ENCODE measurements at regions not wholly inside any gene's neighbourhood (a gene's known extent, or its start where the extent isn't known, plus 50 kb on each side); places are given as distances from the start of the nearest gene placed in this dataset.

DNA sequence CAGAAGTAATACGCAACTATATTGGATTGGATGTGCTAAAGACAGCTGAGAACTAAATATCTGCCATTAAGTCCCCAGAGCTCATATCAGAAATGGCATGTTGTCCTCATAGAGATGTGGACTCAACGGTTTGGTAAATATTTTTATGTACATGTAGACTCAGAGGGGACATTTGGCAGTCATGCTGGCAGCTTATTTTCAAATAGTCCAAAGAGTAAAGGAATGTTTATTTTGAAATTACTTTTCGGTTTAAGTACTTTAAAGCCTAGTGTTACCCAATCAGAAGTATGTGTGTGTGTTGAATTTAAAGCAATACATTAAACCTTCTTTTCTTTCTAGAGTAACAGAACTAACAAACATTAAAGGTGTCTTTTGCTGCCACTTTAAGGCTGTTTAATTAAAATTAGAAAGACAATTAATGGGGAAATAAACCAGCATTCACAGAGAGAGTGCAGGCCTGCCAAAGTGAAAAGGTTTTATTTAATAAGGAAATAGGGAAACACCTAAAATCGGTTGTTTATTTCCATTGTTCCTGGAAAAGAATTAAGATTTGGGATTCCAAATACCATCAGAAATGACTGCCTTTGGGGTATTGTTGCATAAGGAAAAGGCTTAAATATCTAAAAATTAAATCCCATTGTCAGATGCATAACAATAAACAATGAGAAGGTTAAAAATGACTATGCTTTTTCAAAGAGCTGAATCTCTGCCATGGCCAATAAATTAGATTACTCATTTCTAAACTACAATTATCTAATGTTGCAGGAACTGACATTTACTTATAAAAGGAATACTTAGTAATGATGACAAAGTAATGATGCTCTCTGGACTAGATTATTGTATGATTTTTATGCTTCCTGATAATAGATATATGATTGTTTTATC, 113.4 kb upstream of the AHR start:
- no peak for DNase-seq

DNA sequence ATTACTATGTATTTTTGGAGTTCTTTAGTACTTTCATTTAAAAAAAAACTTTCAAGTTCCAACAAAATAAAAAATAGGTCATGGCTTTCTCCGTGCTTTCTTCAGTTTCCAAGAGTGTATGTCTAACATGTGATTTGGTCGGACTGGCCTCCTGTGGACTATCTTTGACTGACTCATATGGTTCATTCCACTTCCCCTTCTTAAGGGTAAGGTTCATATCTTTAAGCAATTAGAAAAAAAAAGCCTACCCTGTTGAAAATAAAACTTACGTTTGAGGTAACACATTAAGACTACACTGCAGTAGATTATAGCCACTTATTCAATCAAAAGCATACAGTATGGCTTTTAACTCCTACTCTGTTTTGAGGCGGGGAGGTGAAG, 112.8 kb upstream of the AHR start:
- DNase-seq: no peak

DNA sequence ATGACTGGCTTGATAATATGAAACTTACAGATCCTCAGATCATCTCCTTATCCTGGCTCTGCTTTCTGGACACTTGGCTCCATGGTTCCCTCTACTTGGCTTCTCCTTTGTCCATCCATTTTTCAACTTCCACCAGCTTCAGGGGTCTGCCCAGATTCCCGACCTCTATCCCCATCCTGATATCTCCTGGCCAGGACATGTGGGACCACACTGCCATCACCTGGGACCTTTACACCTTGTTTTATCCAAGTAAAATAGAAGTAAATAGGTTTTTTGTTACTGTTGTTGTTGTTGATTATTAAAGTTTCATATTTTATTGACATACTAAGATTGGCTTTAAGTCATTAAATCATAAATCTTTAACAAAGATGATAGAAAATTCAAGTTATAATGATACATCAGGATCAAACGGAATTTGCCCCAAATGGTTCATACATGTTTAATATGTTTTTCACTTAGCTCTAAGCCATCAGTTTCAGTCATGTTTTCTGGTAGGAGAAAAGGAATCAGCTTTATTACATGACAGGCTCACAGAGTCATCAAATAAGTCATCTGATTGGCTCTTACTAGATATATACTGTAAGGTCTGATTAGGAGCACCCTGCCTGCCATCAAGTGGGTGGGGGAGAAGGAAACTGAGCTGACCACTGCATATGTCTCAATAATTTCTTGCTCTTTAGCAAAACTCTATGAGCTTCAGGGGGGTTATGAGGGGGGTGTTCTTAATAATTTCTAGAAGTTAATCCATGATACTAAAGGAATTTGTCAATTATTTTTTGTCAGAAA, 111.5 kb upstream of the AHR start:
- DNase-seq: no peak

DNA sequence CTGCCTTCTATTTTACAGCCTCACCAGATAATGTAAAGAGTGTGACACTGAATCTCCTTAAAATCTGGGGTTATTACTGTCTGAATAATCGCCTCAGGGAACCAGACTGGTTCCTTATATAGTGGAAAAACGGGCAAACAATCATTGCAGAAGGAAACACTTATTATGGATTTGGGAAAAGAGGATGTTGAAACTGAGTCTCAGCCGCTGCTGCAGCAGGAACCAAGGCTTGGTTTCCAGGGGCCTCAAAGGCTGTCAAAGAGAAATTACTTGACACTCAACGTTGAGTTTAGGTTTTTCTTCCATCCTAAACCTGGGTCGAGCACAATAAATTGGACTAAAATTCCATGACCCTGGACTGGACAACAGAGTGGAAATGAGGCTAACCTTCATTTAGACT, 103.8 kb upstream of the AHR start:
- DNase-seq: no peak

DNA sequence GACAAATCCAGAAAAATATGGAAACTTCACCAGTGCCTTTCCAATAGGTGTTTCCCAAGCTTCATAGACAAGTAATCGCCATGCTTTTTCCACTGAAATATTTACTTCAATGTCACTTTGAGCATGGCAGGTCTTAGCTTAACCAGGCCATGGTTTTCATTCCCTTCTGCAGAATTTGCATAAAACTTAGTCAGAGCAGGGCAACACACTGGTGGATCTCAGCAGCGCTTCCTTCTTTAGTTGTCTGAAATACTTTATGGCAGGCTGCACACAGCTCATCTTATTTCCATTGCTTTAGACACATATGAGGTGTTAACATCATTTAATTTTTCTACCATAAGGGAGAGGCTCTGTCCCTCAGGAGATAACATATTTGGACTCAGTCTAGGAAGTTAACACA, 102.9 kb upstream of the AHR start:
- no peak for DNase-seq

DNA sequence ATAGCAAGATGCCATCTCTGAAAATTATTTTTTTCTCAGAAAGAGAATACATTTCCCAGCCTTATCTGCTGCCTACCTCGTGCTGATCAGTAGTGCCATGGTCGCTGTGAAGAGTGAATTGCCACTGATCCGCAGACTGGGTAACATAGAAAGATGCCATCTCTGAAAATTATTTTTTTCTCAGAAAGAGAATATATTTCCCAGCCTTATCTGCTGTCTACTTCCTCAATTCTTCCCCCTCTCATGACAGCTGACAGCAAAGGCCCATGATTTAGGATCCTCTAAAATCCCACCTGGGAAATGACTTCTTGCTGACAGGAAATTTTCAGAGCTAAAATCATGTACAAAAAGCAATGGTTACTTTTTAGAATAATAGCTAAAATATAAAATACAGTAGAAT, 92.5 kb upstream of the AHR start:
- DNase-seq: no peak

DNA sequence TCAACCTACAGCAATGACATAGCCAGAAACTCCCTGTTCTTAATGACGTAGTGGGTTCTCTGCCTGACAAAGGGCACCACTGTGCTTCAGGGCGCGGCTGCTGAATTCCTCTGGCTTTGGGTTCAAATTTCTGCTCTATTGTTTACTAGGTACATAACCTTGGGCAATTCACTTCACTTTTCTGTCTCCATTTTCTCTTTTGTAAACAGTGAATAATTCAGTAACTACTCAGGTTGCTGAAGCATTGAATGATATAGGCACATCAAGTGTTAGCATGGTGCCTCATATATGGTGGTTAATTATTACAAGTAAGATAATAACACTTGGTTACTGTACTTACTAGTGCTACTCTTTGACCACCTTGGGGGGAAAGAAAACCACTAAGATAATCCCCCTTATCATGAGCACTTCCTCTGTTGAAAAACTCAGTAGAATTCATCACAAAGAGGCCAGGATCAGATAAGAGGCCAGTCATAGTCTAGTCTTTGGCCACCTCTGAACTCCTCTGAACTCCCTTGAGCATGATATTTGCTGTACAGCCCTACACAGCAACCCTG, 92.0 kb upstream of the AHR start:
- no peak for DNase-seq

DNA sequence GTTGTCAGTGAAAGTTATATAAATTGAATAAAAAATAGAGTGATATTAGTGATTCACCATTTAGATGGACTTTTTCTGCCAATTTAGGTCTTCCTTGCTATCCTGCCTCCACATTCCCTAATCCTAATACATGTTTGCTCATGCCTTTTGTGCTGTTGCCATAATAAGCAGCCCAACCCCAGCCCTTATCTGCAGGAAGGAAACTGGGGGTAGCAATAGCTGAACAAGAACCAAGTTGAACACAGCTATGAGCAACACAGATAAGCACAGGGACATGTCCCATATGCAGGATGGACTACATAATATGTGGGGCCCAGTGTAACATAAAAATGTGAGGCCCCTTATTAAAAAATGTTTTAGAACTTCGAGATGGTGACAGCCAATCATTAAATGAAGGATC, 91.2 kb upstream of the AHR start:
- no peak for DNase-seq

DNA sequence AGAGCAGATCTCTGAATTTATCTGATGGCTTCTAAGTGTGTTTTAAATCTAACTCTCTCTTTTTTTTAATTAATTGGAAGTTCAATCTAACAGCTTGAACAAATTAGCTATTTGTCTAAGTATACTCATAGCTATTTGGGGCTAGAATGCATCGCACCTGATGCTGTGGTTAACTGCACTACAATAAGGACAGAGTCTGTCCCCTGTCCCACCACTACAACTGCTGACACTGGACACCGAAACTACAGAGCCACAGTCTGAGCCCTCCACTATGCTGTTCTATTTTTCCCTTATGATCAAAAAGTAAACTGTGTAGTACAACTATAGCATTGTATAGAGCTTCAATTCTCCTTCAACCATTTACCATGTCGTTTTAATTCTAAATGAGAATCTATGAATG, 89.4 kb upstream of the AHR start:
- DNase-seq: no peak

DNA sequence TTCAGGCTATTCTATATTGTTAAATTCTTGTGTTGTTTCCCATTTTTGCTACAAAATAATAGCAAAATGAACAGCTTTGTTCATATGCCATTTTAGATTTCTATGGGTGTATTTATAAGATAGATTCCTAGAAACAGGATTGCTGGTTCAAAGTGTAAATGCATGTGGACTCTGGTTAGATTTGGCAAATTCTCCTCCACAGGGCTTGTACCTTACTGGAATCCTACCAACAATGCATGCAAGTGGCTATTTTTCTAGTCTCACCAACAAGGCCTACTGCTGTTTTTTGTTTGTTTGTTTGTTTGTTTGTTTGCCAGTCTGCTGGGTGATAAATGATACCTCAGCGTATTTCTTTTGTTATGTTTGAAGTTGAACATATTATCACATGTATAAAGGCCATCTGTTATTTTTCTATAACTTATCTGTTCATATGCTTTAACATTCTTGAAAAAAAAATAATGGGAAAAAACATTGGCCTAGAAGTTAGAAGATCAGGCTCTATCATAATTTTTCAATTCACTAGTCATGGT, 87.1 kb upstream of the AHR start:
- DNase-seq: no peak

DNA sequence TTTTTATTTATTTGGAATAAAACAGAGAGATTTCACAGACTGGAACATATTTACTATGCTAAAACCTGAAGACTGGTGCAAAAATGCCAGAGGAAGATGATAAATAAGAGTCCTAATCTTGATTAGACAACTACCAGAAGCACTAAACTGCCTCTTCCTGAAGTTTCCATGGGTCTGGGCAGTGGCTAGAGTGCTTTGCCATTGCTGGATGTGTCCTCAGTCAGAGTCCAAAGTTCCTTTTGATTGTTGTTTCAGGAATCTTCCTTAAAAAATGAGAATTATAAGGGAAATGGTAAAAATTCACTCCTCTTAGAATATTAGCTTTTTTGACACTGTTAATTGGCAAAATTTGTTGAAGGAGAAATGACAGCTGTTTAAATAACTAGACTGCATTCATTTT, 86.3 kb upstream of the AHR start:
- no peak for DNase-seq

DNA sequence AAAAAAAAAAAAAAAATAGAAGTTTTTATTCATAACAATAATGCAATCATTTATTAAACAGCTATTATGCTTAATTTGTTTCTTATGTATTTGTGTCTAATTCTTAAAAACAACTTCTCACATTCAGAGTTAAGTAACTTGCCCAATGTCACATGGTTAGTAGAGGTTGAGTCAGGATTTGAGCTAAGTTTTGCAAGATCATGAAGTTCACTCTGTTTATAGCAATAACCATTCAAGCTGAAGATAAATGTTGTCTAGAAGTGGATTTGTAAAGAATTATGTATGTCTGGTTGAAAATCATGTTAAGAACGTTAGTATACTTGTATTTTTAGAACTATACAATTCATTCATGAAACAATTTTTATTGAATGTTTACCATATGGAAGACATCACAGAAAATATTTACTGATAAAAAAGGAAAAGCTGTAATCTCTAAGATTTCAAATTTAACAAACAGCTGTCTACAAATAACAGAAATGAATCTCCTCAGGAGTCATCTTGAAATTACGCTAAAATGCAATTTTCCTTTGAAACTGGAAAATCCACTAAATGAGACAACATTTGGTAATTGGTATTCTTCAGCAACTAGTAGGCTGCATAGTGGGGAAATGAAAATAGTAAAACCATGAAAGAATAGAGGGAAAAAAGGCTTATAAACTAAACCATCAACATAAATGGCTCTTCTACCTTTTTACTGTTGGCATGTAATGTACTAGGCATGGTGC, 70.5 kb upstream of the AHR start:
- no peak for DNase-seq

DNA sequence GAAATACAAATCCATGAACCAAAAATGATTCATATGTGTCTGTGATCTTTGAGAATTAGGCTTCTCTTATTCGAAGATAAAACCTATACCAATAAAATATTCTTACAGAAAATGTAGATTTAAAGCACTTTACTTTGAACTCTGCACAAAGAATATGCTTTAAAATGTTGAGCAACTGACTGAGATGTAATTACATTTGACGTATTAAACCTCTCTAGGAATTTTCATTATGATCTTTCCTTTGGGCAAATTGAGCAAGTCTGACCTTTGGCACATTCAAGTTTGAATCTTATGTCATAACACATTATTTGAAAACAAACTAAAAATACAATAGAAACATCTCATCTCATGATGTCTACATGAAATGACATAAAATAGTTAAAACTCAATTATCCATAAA, 69.2 kb upstream of the AHR start:
- DNase-seq: no peak

DNA sequence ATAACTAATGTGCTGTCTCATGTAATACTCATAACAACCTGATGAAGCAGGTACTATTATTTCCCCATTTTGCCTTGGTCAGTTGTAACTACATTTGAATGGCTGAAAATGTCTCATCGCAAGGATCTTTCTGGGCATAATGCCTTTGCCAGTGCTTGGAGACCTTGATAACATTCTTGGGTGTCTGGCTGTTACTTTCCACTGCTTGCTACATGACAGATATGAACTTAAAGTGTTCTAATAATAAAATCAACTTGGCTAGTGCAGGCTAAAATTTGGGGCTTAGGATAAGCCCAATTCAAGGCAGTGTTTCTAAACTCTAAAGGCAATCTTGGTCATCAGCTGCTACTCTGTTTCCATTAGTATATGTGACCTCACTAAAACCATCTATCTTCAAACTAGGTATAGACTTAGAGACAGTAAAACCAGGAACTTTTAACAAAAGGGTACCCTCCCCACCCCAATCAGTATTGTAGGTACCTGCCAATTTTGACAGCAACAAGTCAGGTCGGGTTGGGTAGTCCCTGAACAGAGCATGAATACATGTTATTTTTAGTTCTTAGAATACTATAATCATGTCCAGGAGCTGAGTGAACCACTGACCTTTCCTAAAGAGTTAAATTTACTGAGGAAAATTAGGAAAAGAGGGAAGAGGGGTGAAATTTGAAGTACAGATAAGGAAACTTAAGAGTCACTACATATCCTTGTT, 68.2 kb upstream of the AHR start:
- DNase-seq: no peak

DNA sequence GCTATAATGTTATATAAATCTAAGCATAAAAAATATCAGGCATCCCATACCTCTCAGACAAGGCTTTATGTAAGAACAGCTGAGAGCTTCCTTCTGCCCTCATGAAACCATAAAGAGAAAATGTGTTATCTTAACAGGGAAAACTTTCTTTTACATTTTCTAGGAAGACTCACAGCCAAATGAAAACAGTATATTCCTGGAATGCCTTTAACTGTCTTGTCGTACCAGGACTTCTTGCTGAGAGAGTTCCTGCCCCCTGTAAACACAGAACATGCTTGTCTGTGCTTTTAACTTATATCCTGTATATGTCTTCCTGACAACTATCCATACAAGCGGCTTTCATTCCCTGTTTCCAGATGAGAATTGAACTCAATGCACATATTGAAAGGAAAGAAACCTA, 64.8 kb upstream of the AHR start:
- no peak for DNase-seq

DNA sequence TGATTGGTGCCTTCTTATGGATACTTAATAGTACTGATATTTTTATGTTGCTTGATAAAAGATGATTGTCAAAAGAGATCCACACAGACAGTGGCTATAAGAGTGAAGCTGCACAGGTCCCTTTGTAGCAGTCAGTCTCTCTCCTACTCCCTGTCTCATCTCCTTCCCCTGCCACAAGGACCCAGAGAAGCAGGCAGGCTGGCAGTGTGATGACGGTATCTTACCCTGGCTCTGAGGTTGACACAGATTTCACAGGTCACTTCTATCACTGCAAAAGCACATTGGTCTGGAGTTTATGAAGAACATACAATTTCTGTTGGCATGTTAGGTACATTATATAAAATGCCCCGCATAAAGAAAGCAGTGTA, 64.4 kb upstream of the AHR start:
- DNase-seq: peak; percentile 35

DNA sequence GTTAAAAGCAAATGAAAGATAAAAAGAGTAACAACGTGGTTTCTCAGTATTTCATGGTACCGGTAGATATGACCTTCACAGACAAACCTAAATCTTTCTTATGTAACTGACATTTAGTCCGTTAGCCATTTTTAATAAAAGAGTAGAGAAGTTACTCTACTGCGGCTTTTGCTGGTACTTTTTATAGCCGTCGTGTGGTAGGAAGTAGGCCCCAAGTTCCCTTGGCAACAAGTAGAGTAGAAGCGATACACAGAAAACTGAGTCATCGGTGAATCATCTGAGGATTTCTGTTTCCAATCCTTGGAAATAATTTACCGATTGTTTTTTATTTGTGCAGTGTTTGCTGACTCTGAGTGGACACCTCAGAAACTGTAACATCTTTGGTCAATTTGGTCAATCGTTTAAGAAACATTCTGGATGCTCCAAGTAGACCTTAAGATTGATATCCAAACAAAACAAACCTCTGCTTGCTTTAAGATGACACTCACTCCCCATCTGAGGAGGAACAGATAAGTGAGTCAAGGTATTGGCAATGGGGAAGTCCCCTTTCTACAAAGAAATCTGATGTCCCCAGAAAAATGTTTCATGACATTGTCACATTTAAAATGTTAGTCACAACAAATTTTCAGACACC, 63.9 kb upstream of the AHR start:
- DNase-seq: peak; percentile 38

DNA sequence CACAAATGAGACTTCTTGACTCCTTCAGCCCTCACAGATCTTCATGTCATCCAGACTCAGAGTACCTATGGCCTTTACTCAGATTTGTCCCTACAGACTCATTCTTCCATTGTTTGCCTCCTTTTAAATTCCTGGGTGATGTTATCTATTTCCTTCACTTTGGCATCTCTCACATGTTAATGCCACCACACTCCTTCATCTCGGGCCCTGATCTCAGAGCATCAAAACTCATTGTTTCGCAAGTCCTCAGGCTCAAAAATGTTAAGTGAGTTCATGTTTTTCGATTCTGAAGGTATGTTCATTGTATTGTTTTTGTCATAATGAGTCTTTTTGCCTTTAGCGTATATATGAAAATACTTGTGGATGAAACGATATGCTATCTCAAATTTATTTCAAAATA, 62.3 kb upstream of the AHR start:
- DNase-seq: no peak

DNA sequence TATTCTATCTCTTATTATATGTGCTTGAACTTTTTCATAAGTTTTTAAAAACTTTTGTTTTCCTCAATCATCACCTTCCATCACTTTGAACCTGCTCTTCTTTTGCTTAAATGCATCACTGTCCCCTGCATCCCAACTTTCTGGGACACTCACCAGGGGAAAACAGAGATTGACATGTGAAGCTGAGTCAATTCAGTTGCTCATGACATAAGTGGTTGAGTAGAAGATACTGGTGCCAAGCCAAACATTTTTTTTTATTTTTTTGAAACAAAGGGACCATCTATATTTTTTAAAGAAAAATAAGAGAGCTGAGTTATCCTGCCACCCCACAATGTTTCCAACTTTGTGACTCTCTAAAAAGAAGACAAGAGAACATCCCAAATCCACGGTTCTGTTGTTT, 61.8 kb upstream of the AHR start:
- DNase-seq: no peak

DNA sequence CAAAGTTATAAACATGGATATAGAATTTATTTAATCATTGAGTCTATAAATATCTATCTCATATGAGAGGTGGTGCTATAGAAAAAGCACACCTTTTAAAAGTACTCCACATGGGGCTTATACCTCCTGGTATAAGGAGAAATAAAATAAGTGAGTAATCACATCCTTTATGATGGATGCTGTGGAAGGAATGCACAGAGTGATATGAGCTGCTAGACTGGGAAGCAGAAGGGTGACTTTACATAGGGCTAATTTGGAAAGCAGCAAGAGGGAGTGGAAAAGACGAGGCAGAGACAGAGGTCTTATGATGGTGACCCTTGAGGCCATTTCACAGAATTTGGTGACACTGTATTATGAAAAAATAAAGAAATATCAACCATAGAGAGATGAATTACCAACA, 59.4 kb upstream of the AHR start:
- no peak for DNase-seq

DNA sequence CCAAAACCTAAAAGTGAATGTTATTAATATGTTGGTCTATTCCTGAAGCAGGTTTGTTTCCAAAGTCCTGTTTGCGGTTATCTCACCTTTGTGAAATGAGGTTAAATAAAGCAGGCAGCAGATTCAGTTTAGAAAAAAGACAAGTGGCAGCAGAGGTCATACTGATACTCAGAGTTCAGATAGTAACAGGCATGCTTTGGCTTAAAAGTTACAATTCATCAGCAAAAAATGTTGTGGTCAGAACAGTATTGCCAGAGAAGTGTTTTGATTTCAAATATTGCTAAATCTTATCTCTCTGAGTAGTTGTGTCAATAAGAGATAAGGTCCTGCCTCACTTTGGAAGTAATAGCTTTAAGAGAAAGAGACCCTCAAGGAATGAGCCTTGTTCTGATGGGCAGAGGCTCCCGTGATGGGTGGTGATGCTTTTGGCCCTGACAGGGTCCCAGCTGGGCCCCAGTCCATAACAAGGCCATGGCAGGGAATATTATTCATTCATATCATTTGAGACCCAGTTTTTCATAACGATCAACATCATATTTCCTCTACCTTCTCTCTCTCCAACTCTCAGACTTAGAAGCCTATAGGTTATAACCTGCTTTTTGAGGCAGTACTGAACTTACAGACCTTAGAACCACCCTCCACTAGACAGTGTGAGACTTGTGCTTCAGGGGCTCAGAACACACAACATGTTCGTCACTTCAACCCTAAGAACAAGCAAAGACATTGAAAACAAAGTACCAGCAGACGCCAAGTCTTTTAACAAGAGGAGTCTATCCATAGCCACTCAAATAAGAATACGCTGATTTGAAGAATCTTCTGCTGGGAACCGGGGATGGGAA, 58.5 kb upstream of the AHR start:
- no peak for DNase-seq
